Fibroblast of lung (primary cell): ENCODE measurements at regions not wholly inside any gene's neighbourhood (a gene's known extent, or its start where the extent isn't known, plus 50 kb on each side); places are given as distances from the start of the nearest gene placed in this dataset.

Experiments
- DNase-seq, 2 donors: peaks; one replicate each; pipeline versions ENCODE4 v3.0.0 to v3.0.0-alpha.2; 2010; ENCODE audit warnings: low read depth in 2 of 2
- H2AFZ ChIP-seq: 2 replicates; pipeline ENCODE4 v1.5.1; 2012; ENCODE audit warnings: low read length, control low read depth, inconsistent platforms
- H3K27ac ChIP-seq: 2 replicates; pipeline ENCODE4 v1.5.1; 2011; ENCODE audit warnings: low read length, control low read depth; ENCODE audit not compliant: insufficient read depth
- H3K27me3 ChIP-seq: 2 replicates; pipeline ENCODE4 v1.5.1; 2011; ENCODE audit warnings: mild to moderate bottlenecking, low read length; ENCODE audit not compliant: control insufficient read depth, insufficient read depth
- H3K36me3 ChIP-seq: 2 replicates; pipeline ENCODE4 v1.5.1; 2011; ENCODE audit warnings: low read length; ENCODE audit not compliant: control insufficient read depth, insufficient read depth
- H3K4me1 ChIP-seq: 2 replicates; pipeline ENCODE4 v1.5.1; 2011; ENCODE audit warnings: low read length; ENCODE audit not compliant: control insufficient read depth, insufficient read depth; ENCODE audit errors: extremely low read depth
- H3K4me2 ChIP-seq: 2 replicates; pipeline ENCODE4 v1.5.1; 2011; ENCODE audit warnings: low read length, control low read depth; ENCODE audit not compliant: insufficient read depth; ENCODE audit errors: extremely low read depth
- H3K4me3 ChIP-seq, 4 experiments: fragments of 200-600 bp in 1 of 4; sonication (generic) in 1 of 4; replicated peaks in 1 of 4; 2 replicates each; pipeline ENCODE4 v1.5.1; 2011 to 2016; ENCODE audit warnings: low read length in 4 of 4, low read depth in 3 of 4, mild to moderate bottlenecking in 3 of 4, control low read depth in 2 of 4, inconsistent platforms in 1 of 4, mixed read lengths in 1 of 4; ENCODE audit not compliant: insufficient read depth in 1 of 4; ENCODE audit errors: control extremely low read depth in 1 of 4
- H3K79me2 ChIP-seq: 2 replicates; pipeline ENCODE4 v1.5.1; 2012; ENCODE audit warnings: mild to moderate bottlenecking, low read length, inconsistent platforms; ENCODE audit not compliant: control insufficient read depth, insufficient read depth
- H3K9ac ChIP-seq: 2 replicates; pipeline ENCODE4 v1.5.1; 2011; ENCODE audit warnings: mild to moderate bottlenecking, low read length, control low read depth; ENCODE audit not compliant: insufficient read depth
- H3K9me3 ChIP-seq: 2 replicates; pipeline ENCODE4 v1.5.1; 2012; ENCODE audit warnings: low read depth, low read length; ENCODE audit not compliant: control insufficient read depth, insufficient read depth
- H4K20me1 ChIP-seq: 2 replicates; pipeline ENCODE4 v1.5.1; 2011; ENCODE audit warnings: low read length; ENCODE audit not compliant: control insufficient read depth, insufficient read depth; ENCODE audit errors: extremely low read depth
- EZH2 ChIP-seq: IDR thresholded peaks from 2 replicates; pipeline ENCODE4 v1.5.1; 2012; ENCODE audit warnings: low read length, control low read depth, mild to moderate bottlenecking; ENCODE audit errors: missing control alignments
- TF ChIP-seq, protein P1 (sequence below), 2 donors: IDR thresholded peaks in 1 of 2; conservative IDR thresholded peaks in 1 of 2; 1 replicate in 1 of 2; 2 replicates in 1 of 2; pipeline ENCODE4 v1.5.1; 2011 to 2012; ENCODE audit warnings: low read length in 2 of 2, control low read depth in 1 of 2, inconsistent platforms in 1 of 2, low read depth in 1 of 2, mild to moderate bottlenecking in 1 of 2

- H3K4me1 ChIP-seq: no peaks in the 10 kb centered on the region
Measured at GRCh38 chr10:2918489-2918888, 148.9 kb upstream of the PFKP start.

GRCh38 chr10:2917926-2918325, 149.4 kb upstream of the PFKP start:
- Histone ChIP-seq H3K27me3 (no peaks in the 10 kb centered on the region), H3K79me2 (no peaks in the 10 kb centered on the region), H3K4me1 (no peaks in the 10 kb centered on the region), H2AFZ (no peak overlapping the region), H3K4me3 (no peak overlapping the region), H3K9me3 (no peaks in the 10 kb centered on the region), H4K20me1 (no peaks in the 10 kb centered on the region), H3K4me2 (no peak overlapping the region), H3K27ac (no peak overlapping the region), H3K9ac (no peak overlapping the region), H3K36me3 (no peaks in the 10 kb centered on the region)
- TF ChIP-seq, protein P1, sequence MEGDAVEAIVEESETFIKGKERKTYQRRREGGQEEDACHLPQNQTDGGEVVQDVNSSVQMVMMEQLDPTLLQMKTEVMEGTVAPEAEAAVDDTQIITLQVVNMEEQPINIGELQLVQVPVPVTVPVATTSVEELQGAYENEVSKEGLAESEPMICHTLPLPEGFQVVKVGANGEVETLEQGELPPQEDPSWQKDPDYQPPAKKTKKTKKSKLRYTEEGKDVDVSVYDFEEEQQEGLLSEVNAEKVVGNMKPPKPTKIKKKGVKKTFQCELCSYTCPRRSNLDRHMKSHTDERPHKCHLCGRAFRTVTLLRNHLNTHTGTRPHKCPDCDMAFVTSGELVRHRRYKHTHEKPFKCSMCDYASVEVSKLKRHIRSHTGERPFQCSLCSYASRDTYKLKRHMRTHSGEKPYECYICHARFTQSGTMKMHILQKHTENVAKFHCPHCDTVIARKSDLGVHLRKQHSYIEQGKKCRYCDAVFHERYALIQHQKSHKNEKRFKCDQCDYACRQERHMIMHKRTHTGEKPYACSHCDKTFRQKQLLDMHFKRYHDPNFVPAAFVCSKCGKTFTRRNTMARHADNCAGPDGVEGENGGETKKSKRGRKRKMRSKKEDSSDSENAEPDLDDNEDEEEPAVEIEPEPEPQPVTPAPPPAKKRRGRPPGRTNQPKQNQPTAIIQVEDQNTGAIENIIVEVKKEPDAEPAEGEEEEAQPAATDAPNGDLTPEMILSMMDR (conservative IDR thresholded peaks at IDR 0.05 in 1 of 2, IDR thresholded peaks at IDR 0.05 in 1 of 2; ENCODE audit: low read depth in 1 of 2, low read length in 2 of 2): no peak
- no peak for TF ChIP-seq EZH2
- DNase-seq: no peak

More at GRCh38 chr10:2918489-2918888, 148.9 kb upstream of the PFKP start:
- H3K27me3 ChIP-seq: no peaks in the 10 kb centered on the region
- no peak overlapping the region for H3K4me3 ChIP-seq
- TF ChIP-seq, protein P1 (conservative IDR thresholded peaks at IDR 0.05 in 1 of 2, IDR thresholded peaks at IDR 0.05 in 1 of 2; ENCODE audit: low read depth in 1 of 2, low read length in 2 of 2): no peak
- no peak for TF ChIP-seq EZH2
- H3K79me2 ChIP-seq: no peaks in the 10 kb centered on the region
- DNase-seq: no peak
- H4K20me1 ChIP-seq: no peaks in the 10 kb centered on the region
- H3K27ac ChIP-seq: no peak overlapping the region
- H3K4me2 ChIP-seq: no peak overlapping the region
- no peaks in the 10 kb centered on the region for H3K9me3 ChIP-seq
- H3K9ac ChIP-seq: no peak overlapping the region
- no peaks in the 10 kb centered on the region for H3K36me3 ChIP-seq
- H2AFZ ChIP-seq: no peak overlapping the region

GRCh38 chr10:2915412-2915811, 151.9 kb upstream of the PFKP start:
- Histone ChIP-seq H4K20me1 (no peaks in the 10 kb centered on the region), H2AFZ (no peak overlapping the region), H3K9me3 (no peaks in the 10 kb centered on the region), H3K27me3 (no peaks in the 10 kb centered on the region), H3K4me2 (no peak overlapping the region), H3K79me2 (no peaks in the 10 kb centered on the region), H3K9ac (no peak overlapping the region), H3K27ac (no peak overlapping the region), H3K4me1 (no peaks in the 10 kb centered on the region), H3K4me3 (no peak overlapping the region), H3K36me3 (no peaks in the 10 kb centered on the region)
- DNase-seq: no peak
- no peak for TF ChIP-seq EZH2
- TF ChIP-seq, protein P1 (conservative IDR thresholded peaks at IDR 0.05 in 1 of 2, IDR thresholded peaks at IDR 0.05 in 1 of 2; ENCODE audit: low read depth in 1 of 2, low read length in 2 of 2): no peak
